BE2C (cell line): ENCODE measurements at regions not wholly inside any gene's neighbourhood (a gene's known extent, or its start where the extent isn't known, plus 50 kb on each side); places are given as distances from the start of the nearest gene placed in this dataset.

Source experiments
- DNase-seq: peaks from one replicate; pipeline ENCODE4 v3.0.0-alpha.2; 2020
- H3K27me3 ChIP-seq: fragments of 250-450 bp; sonication (Bioruptor Pico); 2 replicates; pipeline ENCODE4 v1.5.1; 2020; ENCODE audit warnings: mild to moderate bottlenecking
- H3K36me3 ChIP-seq: fragments of 250-450 bp; sonication (Bioruptor Pico); 2 replicates; pipeline ENCODE4 v1.5.1; 2020; ENCODE audit warnings: mild to moderate bottlenecking
- H3K4me1 ChIP-seq: fragments of 250-450 bp; sonication (Bioruptor Pico); 2 replicates; pipeline ENCODE4 v1.5.1; 2020
- H3K4me3 ChIP-seq: 2 replicates; pipeline ENCODE4 v1.5.1; 2011; ENCODE audit warnings: low read depth, low read length
- H3K9me3 ChIP-seq: fragments of 250-450 bp; sonication (Bioruptor Pico); 2 replicates; pipeline ENCODE4 v1.5.1; 2020
- TF ChIP-seq, protein P1 (sequence below): IDR thresholded peaks from 2 replicates; pipeline ENCODE4 v1.5.1; 2012; ENCODE audit warnings: mild to moderate bottlenecking, low read depth, low read length

DNA sequence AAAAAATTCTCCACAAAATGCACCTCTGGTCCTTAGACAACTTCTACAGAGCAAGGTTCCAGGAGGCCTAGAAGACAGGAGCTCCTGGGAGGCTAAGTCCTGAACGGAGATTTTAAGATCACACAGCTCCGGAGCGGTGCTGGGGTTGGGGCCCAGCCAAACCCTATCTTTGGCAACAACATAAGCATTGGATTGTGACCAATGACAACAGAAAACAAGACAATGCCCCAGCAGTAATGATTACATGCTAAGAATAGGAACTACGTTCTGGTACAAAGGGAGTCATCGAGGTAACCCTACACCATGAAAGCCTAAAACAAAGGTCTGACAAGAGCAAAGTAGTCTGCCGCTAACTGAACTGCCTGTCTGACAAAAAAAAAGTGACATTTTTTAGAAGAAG, 171.2 kb downstream of the CMPK2 start:
- Histone ChIP-seq H3K4me3 (no peak overlapping the region), H3K27me3 (no peaks in the 10 kb centered on the region), H3K36me3 (no peaks in the 10 kb centered on the region), H3K9me3 (no peaks in the 10 kb centered on the region), H3K4me1 (no peaks in the 10 kb centered on the region)
- TF ChIP-seq, protein P1, sequence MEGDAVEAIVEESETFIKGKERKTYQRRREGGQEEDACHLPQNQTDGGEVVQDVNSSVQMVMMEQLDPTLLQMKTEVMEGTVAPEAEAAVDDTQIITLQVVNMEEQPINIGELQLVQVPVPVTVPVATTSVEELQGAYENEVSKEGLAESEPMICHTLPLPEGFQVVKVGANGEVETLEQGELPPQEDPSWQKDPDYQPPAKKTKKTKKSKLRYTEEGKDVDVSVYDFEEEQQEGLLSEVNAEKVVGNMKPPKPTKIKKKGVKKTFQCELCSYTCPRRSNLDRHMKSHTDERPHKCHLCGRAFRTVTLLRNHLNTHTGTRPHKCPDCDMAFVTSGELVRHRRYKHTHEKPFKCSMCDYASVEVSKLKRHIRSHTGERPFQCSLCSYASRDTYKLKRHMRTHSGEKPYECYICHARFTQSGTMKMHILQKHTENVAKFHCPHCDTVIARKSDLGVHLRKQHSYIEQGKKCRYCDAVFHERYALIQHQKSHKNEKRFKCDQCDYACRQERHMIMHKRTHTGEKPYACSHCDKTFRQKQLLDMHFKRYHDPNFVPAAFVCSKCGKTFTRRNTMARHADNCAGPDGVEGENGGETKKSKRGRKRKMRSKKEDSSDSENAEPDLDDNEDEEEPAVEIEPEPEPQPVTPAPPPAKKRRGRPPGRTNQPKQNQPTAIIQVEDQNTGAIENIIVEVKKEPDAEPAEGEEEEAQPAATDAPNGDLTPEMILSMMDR = no peak
- no peak for DNase-seq

GRCh38 chr2:6700335-6700734, 165.4 kb downstream of the CMPK2 start:
- no peaks in the 10 kb centered on the region for H3K9me3 ChIP-seq
- TF ChIP-seq, protein P1 = no peak
- H3K36me3 ChIP-seq = no peaks in the 10 kb centered on the region
- no peaks in the 10 kb centered on the region for H3K27me3 ChIP-seq
- no peak overlapping the region for H3K4me3 ChIP-seq
- H3K4me1 ChIP-seq = no peaks in the 10 kb centered on the region
- no peak for DNase-seq

DNA sequence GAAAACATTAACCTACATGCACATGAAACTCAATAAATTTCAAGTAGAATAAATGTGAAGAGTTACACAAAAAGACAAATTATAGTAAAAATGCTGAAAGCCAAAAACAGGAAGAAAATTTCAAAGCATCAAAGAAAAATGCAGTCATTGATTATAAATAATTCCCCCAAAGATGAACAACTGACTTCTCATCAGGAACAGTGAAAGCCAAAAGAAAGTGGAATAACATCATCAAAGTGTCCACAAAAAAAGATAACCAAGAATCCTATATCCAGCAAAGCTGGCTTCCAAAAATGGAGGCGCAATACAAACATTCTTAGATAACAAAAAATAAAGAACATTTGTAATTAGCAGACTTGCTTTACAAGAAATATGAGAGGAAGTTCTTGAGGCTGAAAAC, 161.6 kb downstream of the CMPK2 start:
- TF ChIP-seq, protein P1 = no peak
- H3K4me3 ChIP-seq = no peak overlapping the region
- no peaks in the 10 kb centered on the region for H3K27me3 ChIP-seq
- H3K9me3 ChIP-seq = no peaks in the 10 kb centered on the region
- H3K4me1 ChIP-seq = no peaks in the 10 kb centered on the region
- no peak for DNase-seq
- H3K36me3 ChIP-seq = no peaks in the 10 kb centered on the region

DNA sequence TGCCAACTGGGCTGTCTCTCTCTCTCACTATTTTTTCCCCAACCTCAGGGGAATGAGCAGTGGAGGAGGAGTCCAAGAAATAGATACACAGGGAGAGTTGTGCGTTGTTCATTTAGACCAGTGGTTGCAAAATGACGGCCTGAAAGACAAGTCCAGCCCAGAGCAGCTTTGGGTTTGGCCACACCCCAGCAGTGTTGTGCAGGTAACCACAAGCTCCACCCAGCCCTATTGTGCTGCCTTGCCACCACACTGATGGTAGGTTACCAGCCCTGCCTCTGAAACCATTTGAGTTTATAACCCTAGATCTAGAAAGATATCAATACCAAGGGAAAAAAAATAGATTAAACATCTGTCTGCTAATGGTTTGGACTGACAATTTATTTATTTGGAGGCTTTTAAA, 144.3 kb downstream of the CMPK2 start:
- no peak for DNase-seq
- Histone ChIP-seq H3K4me1 (peaks cover 16% of the 10 kb centered on the region), H3K4me3 (no peak overlapping the region), H3K9me3 (no peaks in the 10 kb centered on the region), H3K36me3 (no peaks in the 10 kb centered on the region), H3K27me3 (no peaks in the 10 kb centered on the region)
- TF ChIP-seq, protein P1 = no peak

DNA sequence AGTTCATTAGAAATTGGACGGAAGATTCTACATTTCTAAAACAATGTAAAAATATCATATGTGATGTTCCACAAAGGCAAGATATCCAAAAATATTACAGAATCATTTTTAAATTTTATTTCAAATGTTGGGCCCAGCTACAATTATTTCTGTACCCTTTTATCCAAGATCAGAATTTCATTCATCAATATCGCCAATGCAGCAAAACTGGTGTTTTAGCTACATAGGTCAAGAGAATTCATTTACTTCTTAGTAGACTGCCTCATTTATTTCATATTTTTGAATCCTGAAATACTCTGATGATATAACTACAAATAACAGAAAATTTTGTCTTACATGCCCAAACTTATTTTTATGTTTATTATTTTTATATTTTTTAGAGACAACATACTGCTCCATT, 143.1 kb downstream of the CMPK2 start:
- TF ChIP-seq, protein P1 = no peak
- no peaks in the 10 kb centered on the region for H3K36me3 ChIP-seq

DNA sequence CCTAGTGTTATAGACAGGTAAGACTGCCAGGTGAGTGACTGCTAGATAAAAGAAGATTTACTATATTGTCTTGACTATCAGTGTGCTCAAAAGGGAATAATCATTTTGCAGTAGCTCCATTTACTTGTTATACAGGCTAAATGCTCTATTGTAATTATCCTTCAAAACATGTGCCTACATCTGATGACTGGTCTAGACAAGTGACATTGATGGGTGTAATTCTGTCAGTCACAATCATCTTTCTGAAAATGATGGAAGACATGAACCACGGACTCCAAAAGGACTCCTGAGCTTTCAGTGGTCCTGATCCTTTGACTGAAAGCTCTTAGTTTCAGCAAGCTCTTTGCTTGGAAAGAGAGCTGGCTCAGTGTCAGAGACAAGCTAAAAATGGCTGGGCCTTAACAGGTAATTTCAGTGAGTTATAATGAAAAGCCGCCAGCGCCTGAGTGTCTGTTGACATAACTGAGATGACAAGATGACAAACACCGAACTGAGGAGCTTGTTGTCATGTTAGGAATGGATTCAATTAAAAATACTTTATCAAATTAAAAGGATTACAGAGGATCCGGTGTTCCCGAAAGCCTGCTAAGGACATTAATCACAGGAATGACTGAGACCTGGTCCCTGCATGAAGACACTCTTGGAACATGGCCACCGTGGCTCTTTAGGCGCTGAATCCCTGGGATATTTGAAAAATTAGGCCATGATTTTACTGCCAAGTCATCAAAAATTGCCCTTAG, 141.7 kb downstream of the CMPK2 start:
- H3K36me3 ChIP-seq = no peaks in the 10 kb centered on the region
- no peak overlapping the region for H3K4me3 ChIP-seq
- no peaks in the 10 kb centered on the region for H3K9me3 ChIP-seq
- peaks cover 16% of the 10 kb centered on the region for H3K4me1 ChIP-seq
- TF ChIP-seq, protein P1 = no peak
- H3K27me3 ChIP-seq = no peaks in the 10 kb centered on the region
- peak; percentile 76 for DNase-seq

More for the DNA sequence above, 143.1 kb downstream of the CMPK2 start:
- DNase-seq = no peak
- Histone ChIP-seq H3K27me3 (no peaks in the 10 kb centered on the region), H3K9me3 (no peaks in the 10 kb centered on the region), H3K4me1 (peaks cover 16% of the 10 kb centered on the region), H3K4me3 (no peak overlapping the region)
